Upper lobe of right lung (tissue), 1 donor: ENCODE measurements at regions not wholly inside any gene's neighbourhood (a gene's known extent, or its start where the extent isn't known, plus 50 kb on each side); places are given as distances from the start of the nearest gene placed in this dataset.

Source experiments
- ATAC-seq: fragments of 200-7000 bp; cut with Tn5 transposase; one replicate; pipeline ENCODE4 v1.9.1; 2020; ENCODE audit warnings: mild to moderate bottlenecking, moderate library complexity
- DNase-seq: peaks from one replicate; pipeline ENCODE4 v3.0.0-alpha.2; 2020
- H3K27ac ChIP-seq: fragments of 200-600 bp; one replicate; pipeline ENCODE4 v1.8.0; 2022
- H3K27me3 ChIP-seq: fragments of 200-600 bp; one replicate; pipeline ENCODE4 v1.8.0; 2022; ENCODE audit warnings: mild to moderate bottlenecking
- H3K36me3 ChIP-seq: fragments of 200-600 bp; one replicate; pipeline ENCODE4 v1.8.0; 2022
- H3K4me1 ChIP-seq: fragments of 200-600 bp; one replicate; pipeline ENCODE4 v1.8.0; 2022
- H3K4me3 ChIP-seq: fragments of 200-600 bp; one replicate; pipeline ENCODE4 v1.8.0; 2022; ENCODE audit warnings: mild to moderate bottlenecking
- H3K9me3 ChIP-seq: fragments of 200-600 bp; one replicate; pipeline ENCODE4 v1.8.0; 2022
- intact Hi-C: fragments of 100-400 bp; cut with DNase I; formaldehyde crosslinking; loops from one replicate; pipeline ENCODE4 v1.11.0; 2022
- TF ChIP-seq, protein P1 (sequence below): fragments of 200-600 bp; IDR thresholded peaks from one replicate; pipeline ENCODE4 v1.8.0; 2022; ENCODE audit warnings: antibody characterized with exemption
- donor health status: DM: no; HTN: yes; CAD: no; lungs with severe emphysema.

DNA sequence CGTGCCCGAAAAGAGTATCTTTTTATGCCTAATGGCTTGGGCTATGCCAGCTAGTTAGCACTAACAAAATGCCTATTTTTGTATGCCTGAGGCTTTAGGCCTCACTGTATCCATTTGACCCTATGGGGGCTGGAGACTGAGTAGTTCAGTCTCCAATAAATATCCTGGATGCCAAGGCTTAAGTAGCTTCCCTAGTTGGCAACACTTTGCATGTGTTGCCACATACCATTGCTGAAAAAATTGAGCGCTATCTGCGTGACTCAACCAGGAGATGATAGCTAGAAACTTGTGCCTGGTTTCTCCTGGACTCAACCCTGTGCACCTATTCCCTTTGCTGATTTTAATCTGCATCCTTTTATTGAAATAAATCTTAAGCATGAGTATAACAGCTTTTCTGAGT is 58.4 kb upstream of the ATP2C1 start:
- Histone ChIP-seq H3K27ac (no peak overlapping the region), H3K27me3 (no peaks in the 10 kb centered on the region), H3K4me1 (no peaks in the 10 kb centered on the region), H3K4me3 (no peak overlapping the region), H3K36me3 (no peaks in the 10 kb centered on the region), H3K9me3 (no peaks in the 10 kb centered on the region)
- intact Hi-C loops = no loop called here
- peak; percentile 43 for ATAC-seq
- no peak for DNase-seq
- TF ChIP-seq, protein P1, sequence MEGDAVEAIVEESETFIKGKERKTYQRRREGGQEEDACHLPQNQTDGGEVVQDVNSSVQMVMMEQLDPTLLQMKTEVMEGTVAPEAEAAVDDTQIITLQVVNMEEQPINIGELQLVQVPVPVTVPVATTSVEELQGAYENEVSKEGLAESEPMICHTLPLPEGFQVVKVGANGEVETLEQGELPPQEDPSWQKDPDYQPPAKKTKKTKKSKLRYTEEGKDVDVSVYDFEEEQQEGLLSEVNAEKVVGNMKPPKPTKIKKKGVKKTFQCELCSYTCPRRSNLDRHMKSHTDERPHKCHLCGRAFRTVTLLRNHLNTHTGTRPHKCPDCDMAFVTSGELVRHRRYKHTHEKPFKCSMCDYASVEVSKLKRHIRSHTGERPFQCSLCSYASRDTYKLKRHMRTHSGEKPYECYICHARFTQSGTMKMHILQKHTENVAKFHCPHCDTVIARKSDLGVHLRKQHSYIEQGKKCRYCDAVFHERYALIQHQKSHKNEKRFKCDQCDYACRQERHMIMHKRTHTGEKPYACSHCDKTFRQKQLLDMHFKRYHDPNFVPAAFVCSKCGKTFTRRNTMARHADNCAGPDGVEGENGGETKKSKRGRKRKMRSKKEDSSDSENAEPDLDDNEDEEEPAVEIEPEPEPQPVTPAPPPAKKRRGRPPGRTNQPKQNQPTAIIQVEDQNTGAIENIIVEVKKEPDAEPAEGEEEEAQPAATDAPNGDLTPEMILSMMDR = no peak

DNA sequence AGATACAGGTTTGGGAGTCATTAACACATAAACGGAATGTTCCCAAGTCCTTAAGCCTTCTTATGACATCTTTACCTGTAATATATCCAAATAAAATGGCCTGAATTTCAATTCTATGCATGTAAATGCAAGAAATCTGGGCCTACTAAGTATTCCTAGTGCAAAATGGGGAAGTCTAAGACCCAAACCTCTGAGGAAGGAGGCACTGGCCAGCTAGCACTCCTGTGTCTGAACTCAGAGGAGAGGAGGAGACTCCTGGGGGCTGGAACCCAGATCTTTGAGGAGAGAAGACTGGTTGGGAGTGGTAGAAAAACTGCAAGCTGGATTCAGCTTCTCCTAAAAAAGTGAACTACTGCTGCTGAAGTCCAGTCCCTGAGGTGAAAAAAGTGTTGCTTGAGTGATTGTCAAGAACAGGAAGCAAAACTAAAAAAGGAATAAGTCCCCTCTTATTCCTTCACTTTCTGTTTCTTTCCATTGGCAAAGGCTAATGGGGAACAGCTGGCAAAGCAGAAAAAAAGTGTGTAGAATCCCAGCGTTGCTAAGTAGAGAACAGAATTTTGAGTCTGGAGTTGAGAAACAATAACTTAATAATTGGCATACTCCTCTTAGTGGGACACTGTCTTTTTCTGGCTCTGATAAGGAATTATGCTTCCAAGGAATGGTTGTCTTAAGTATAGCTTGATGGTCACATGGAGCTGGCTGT is 54.8 kb upstream of the ATP2C1 start:
- no peaks in the 10 kb centered on the region for H3K36me3 ChIP-seq
- H3K4me1 ChIP-seq = no peaks in the 10 kb centered on the region
- no peak for DNase-seq
- H3K27ac ChIP-seq = peak overlapping the region; percentile 40
- H3K9me3 ChIP-seq = no peaks in the 10 kb centered on the region
- peak; percentile 54 for ATAC-seq
- TF ChIP-seq, protein P1 = no peak
- intact Hi-C loops = no loop called here
- no peaks in the 10 kb centered on the region for H3K27me3 ChIP-seq
- H3K4me3 ChIP-seq = no peak overlapping the region

DNA sequence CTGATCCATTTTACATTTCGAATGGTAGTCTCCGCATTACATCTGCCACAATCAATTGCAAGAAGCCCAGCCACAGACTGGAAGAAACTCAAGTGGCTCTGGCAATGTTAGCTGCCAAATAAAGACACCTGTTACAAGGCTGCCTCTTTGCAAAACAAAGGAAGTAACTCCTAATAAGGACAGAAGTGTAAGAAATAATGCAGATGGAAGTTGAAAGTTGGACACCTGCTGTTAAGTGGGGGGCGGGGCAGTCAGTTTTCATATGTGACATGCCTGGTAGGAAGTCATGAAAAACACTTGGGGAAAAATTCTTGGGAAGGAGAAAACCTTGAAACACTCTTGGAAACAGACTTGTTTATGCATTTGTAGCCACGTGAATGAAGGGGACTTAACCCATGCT is 54.1 kb upstream of the ATP2C1 start:
- H3K36me3 ChIP-seq = no peaks in the 10 kb centered on the region
- H3K4me1 ChIP-seq = no peaks in the 10 kb centered on the region
- ATAC-seq = no peak
- intact Hi-C loops = no loop called here
- H3K27ac ChIP-seq = no peak overlapping the region
- no peak for DNase-seq
- H3K9me3 ChIP-seq = no peaks in the 10 kb centered on the region
- TF ChIP-seq, protein P1 = no peak
- no peaks in the 10 kb centered on the region for H3K27me3 ChIP-seq
- H3K4me3 ChIP-seq = no peak overlapping the region

DNA sequence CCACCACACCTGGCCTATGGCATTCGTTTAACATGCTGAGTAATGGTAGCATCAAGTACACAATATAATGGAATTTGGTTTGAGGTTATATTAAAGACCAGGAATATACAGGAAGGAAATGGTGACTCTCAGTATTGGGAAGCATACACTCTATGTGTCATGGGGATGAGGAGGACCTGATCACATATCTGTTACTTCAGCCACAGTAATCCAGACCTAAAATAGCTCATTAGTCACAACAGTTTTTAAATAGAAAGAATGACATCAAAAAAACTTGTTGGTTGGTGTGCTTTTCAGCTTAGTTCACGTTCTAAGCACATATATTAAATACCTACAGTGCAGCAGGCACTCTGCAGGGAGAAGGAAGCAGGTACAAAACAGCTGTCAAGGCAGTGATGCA is 52.5 kb upstream of the ATP2C1 start:
- Histone ChIP-seq H3K36me3 (no peaks in the 10 kb centered on the region), H3K9me3 (no peaks in the 10 kb centered on the region), H3K27me3 (no peaks in the 10 kb centered on the region), H3K4me1 (no peaks in the 10 kb centered on the region), H3K27ac (no peak overlapping the region), H3K4me3 (no peak overlapping the region)
- TF ChIP-seq, protein P1 = no peak
- no peak for DNase-seq
- intact Hi-C loops = no loop called here
- no peak for ATAC-seq

DNA sequence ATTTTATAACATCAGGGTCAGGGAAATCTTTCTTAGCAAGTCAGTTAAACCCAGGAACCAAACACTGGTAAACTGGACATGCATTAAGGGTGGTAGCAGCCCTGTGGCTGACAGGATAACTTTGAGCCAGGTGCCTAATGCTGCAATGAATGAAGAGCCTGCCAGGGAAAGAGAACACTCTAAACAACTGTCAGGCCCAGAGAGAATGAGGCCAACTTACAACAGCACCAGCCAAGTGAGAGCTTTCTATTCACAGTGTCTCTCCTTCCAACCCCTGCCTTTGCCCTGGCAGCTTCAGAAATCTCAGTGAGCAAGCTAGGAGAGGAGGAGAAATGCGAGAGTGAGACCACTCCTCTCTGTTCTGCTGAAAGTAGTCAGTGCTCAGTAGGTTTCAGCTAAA is 50.4 kb upstream of the ATP2C1 start:
- Histone ChIP-seq H3K36me3 (no peaks in the 10 kb centered on the region), H3K4me1 (no peaks in the 10 kb centered on the region), H3K9me3 (no peaks in the 10 kb centered on the region), H3K4me3 (no peak overlapping the region), H3K27me3 (no peaks in the 10 kb centered on the region), H3K27ac (no peak overlapping the region)
- ATAC-seq (no peak), DNase-seq (no peak)
- intact Hi-C loops = no loop called here
- TF ChIP-seq, protein P1 = no peak
